ENCODE measurements at regions not wholly inside any gene's neighbourhood (a gene's known extent, or its start where the extent isn't known, plus 50 kb on each side); places are given as distances from the start of the nearest gene placed in this dataset.
"Not testable (repeated sequence)": the region's sequence is repeated elsewhere in the genome, so short reads cannot be mapped to it uniquely, and the experiment has no call there.

- DNase-seq, result no peak
These were observed 493.7 kb upstream of the GRM7 start for GRCh38 chr3:6367171-6367570.

- no peak for DNase-seq
These were observed 468.8 kb upstream of the GRM7 start for GRCh38 chr3:6392123-6392522.

- DNase-seq, result no peak
These were observed 466.0 kb upstream of the GRM7 start for GRCh38 chr3:6394944-6395343.

- DNase-seq, result no peak
These were observed 464.3 kb upstream of the GRM7 start for GRCh38 chr3:6396631-6397030.

GRCh38 chr3:6402666-6403065, 458.2 kb upstream of the GRM7 start:
- DNase-seq, result not testable (repeated sequence)

GRCh38 chr3:6406923-6407322, 454.0 kb upstream of the GRM7 start:
- not testable (repeated sequence) for DNase-seq

GRCh38 chr3:6416049-6416661, 444.8 kb upstream of the GRM7 start:
- no peak for DNase-seq

- DNase-seq, result no peak
These were observed 443.7 kb upstream of the GRM7 start for GRCh38 chr3:6417174-6417573.

- no peak for DNase-seq
These were observed 442.4 kb upstream of the GRM7 start for GRCh38 chr3:6418485-6418884.

- no peak for DNase-seq
These were observed 439.1 kb upstream of the GRM7 start for GRCh38 chr3:6421666-6422445.

- DNase-seq, result no peak
These were observed 435.6 kb upstream of the GRM7 start for GRCh38 chr3:6425289-6425820.

GRCh38 chr3:6428276-6428675, 432.6 kb upstream of the GRM7 start:
- not testable (repeated sequence) for DNase-seq

- DNase-seq, result no peak
These were observed 425.0 kb upstream of the GRM7 start for GRCh38 chr3:6435951-6436350.

- DNase-seq, result no peak
These were observed 423.3 kb upstream of the GRM7 start for GRCh38 chr3:6437631-6438030.

- no peak for DNase-seq
These were observed 422.9 kb upstream of the GRM7 start for GRCh38 chr3:6438031-6438430.

GRCh38 chr3:6439226-6439625, 421.7 kb upstream of the GRM7 start:
- DNase-seq, result no peak

GRCh38 chr3:6439824-6440223, 421.1 kb upstream of the GRM7 start:
- no peak for DNase-seq

GRCh38 chr3:6444888-6445658, 415.8 kb upstream of the GRM7 start:
- no peak for DNase-seq

- DNase-seq, result no peak
These were observed 413.6 kb upstream of the GRM7 start for GRCh38 chr3:6447166-6447801.

- no peak for DNase-seq
These were observed 412.9 kb upstream of the GRM7 start for GRCh38 chr3:6448011-6448410.

- no peak for DNase-seq
These were observed 411.8 kb upstream of the GRM7 start for GRCh38 chr3:6449099-6449498.

- no peak for DNase-seq
These were observed 407.9 kb upstream of the GRM7 start for GRCh38 chr3:6452974-6453373.

GRCh38 chr3:6455031-6455430, 405.9 kb upstream of the GRM7 start:
- DNase-seq, result no peak
